ENCODE measurements at regions not wholly inside any gene's neighbourhood (a gene's known extent, or its start where the extent isn't known, plus 50 kb on each side); places are given as distances from the start of the nearest gene placed in this dataset.
"Not testable (repeated sequence)": the region's sequence is repeated elsewhere in the genome, so short reads cannot be mapped to it uniquely, and the experiment has no call there.

GRCh38 chr9:67514587-67514986, 344.1 kb upstream of the ANKRD20A1 start:
- TF ChIP-seq POLR2AphosphoS5 (IDR thresholded peaks at IDR 0.05); REST (IDR thresholded peaks at IDR 0.05; ENCODE audit: borderline replicate concordance); CTCF (IDR thresholded peaks at IDR 0.05; ENCODE audit: poor library complexity, severe bottlenecking); EP300 (conservative IDR thresholded peaks at IDR 0.05; ENCODE audit: poor library complexity, severe bottlenecking); EZH2 (IDR thresholded peaks at IDR 0.05; ENCODE audit: borderline replicate concordance, insufficient read depth, low read length, poor library complexity, severe bottlenecking): not testable (repeated sequence)
